ENCODE measurements at regions not wholly inside any gene's neighbourhood (a gene's known extent, or its start where the extent isn't known, plus 50 kb on each side); places are given as distances from the start of the nearest gene placed in this dataset.

- DNase-seq = no peak
Measured at GRCh38 chr1:84759756-84760155, 69.5 kb upstream of the SSX2IP start.

GRCh38 chr1:84758968-84759491 lies 68.8 kb upstream of the SSX2IP start:
- peak; percentile 38 for DNase-seq

GRCh38 chr1:84758476-84758875 lies 68.2 kb upstream of the SSX2IP start:
- DNase-seq = no peak

GRCh38 chr1:84757301-84757700 lies 67.0 kb upstream of the SSX2IP start:
- DNase-seq = no peak

- peak; percentile 56 for DNase-seq
Measured at GRCh38 chr1:84756455-84757082, 66.3 kb upstream of the SSX2IP start.

GRCh38 chr1:84756001-84756400 lies 65.7 kb upstream of the SSX2IP start:
- DNase-seq = no peak

- no peak for DNase-seq
Measured at GRCh38 chr1:84755216-84755615, 65.0 kb upstream of the SSX2IP start.

GRCh38 chr1:84754386-84754703 lies 64.1 kb upstream of the SSX2IP start:
- DNase-seq = no peak

GRCh38 chr1:84753516-84754385 lies 63.5 kb upstream of the SSX2IP start:
- DNase-seq = peak; percentile 75

- DNase-seq = no peak
Measured at GRCh38 chr1:84750110-84750730, 60.0 kb upstream of the SSX2IP start.

- no peak for DNase-seq
Measured at GRCh38 chr1:84749427-84749826, 59.2 kb upstream of the SSX2IP start.

GRCh38 chr1:84748364-84748763 lies 58.1 kb upstream of the SSX2IP start:
- DNase-seq = no peak

- DNase-seq = no peak
Measured at GRCh38 chr1:84745857-84746256, 55.6 kb upstream of the SSX2IP start.

GRCh38 chr1:84743896-84744295 lies 53.6 kb upstream of the SSX2IP start:
- no peak for DNase-seq

GRCh38 chr1:84742653-84743052 lies 52.4 kb upstream of the SSX2IP start:
- DNase-seq = no peak

- DNase-seq = no peak
Measured at GRCh38 chr1:84740050-84740714, 49.9 kb upstream of the SSX2IP start.

All from fibroblast of skin of scalp (primary cell).